ENCODE measurements at regions not wholly inside any gene's neighbourhood (a gene's known extent, or its start where the extent isn't known, plus 50 kb on each side); places are given as distances from the start of the nearest gene placed in this dataset.

GRCh38 chr1:4344065-4344732, 310.2 kb upstream of the AJAP1 start:
- no peak for DNase-seq

GRCh38 chr1:4345094-4345493, 309.3 kb upstream of the AJAP1 start:
- DNase-seq = no peak

GRCh38 chr1:4346131-4346530, 308.3 kb upstream of the AJAP1 start:
- no peak for DNase-seq

- DNase-seq = no peak
These were observed 303.0 kb upstream of the AJAP1 start for GRCh38 chr1:4351453-4351852.

GRCh38 chr1:4353090-4353856, 301.1 kb upstream of the AJAP1 start:
- no peak for DNase-seq

- DNase-seq = no peak
These were observed 298.6 kb upstream of the AJAP1 start for GRCh38 chr1:4355839-4356238.

- no peak for DNase-seq
These were observed 291.9 kb upstream of the AJAP1 start for GRCh38 chr1:4362314-4363044.

GRCh38 chr1:4366091-4366490, 288.3 kb upstream of the AJAP1 start:
- DNase-seq = no peak

GRCh38 chr1:4367230-4367777, 287.1 kb upstream of the AJAP1 start:
- DNase-seq = no peak

GRCh38 chr1:4369335-4369734, 285.1 kb upstream of the AJAP1 start:
- DNase-seq = no peak

GRCh38 chr1:4371849-4372248, 282.6 kb upstream of the AJAP1 start:
- no peak for DNase-seq

GRCh38 chr1:4375812-4376211, 278.6 kb upstream of the AJAP1 start:
- no peak for DNase-seq

- DNase-seq = no peak
These were observed 274.8 kb upstream of the AJAP1 start for GRCh38 chr1:4379451-4380175.

GRCh38 chr1:4380564-4381168, 273.7 kb upstream of the AJAP1 start:
- DNase-seq = no peak

GRCh38 chr1:4393191-4393590, 261.2 kb upstream of the AJAP1 start:
- no peak for DNase-seq

GRCh38 chr1:4394366-4394765, 260.0 kb upstream of the AJAP1 start:
- no peak for DNase-seq

GRCh38 chr1:4395158-4395557, 259.3 kb upstream of the AJAP1 start:
- no peak for DNase-seq

- no peak for DNase-seq
These were observed 258.7 kb upstream of the AJAP1 start for GRCh38 chr1:4395676-4396075.

- DNase-seq = no peak
These were observed 257.9 kb upstream of the AJAP1 start for GRCh38 chr1:4396551-4396950.

- no peak for DNase-seq
These were observed 257.2 kb upstream of the AJAP1 start for GRCh38 chr1:4397196-4397595.

GRCh38 chr1:4402032-4402431, 252.4 kb upstream of the AJAP1 start:
- DNase-seq = no peak

- no peak for DNase-seq
These were observed 249.4 kb upstream of the AJAP1 start for GRCh38 chr1:4404854-4405590.
